ENCODE measurements at regions not wholly inside any gene's neighbourhood (a gene's known extent, or its start where the extent isn't known, plus 50 kb on each side); places are given as distances from the start of the nearest gene placed in this dataset.

DNA sequence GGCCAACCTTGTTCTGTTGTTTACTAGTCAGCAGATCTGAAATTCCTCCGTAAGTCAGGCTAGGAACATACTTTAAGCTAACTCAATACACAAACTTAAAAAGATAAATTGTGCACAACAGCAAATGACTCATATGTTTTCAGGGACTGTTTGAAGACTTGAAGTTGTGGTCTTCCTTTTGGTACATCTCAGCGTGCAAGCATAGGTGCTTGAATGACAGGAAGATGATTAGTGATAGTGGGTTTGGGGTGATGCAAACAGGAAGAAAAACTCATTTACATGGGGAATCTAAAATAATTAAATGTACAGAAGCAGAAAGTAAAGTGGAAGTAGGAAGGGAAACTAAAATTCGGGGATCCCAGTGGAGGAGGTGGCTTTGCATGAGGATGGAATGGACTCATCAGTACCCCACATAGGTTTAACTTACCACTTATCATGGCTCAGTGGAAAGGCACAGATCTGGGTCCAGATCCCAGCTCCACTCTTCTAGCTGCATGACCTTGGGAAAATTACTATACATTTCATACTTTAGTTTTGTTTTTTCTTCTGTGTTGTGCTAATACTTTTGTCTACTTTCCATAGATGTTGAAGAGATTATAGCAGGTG, 122.3 kb downstream of the XCL2 start:
- CTCF ChIA-PET, result interaction anchor here (1.0 to 10.2 kb wide), 3 partner anchors 12 to 79 kb away, joined by 3 to 74 read pairs (median 4); no protein-coding TSS in a partner anchor
- Histone ChIP-seq H3K4me1 (no peaks in the 10 kb centered on the region), H3K9me3 (no peaks in the 10 kb centered on the region), H3K27ac (no peak overlapping the region), H3K4me2 (no peak overlapping the region), H3K4me3 (no peak overlapping the region)
- FAIRE-seq, result no peak
- DNase-seq (ENCODE audit: low read depth in 1 of 2, low spot score in 1 of 2), result no peak
- TF ChIP-seq CEBPB (IDR thresholded peaks at IDR 0.05) (no peak), NFE2L2 (conservative IDR thresholded peaks at IDR 0.05; ENCODE audit: low read length) (no peak), POLR2AphosphoS2 (conservative IDR thresholded peaks at IDR 0.05; ENCODE audit: low read length) (no peak), ZNF302 (CRISPR knock-in tag; IDR thresholded peaks at IDR 0.05) (no peak), EP300 (IDR thresholded peaks at IDR 0.05) (no peak), RCOR1 (IDR thresholded peaks at IDR 0.05; ENCODE audit: low read depth, low read length) (no peak), HOXA7 (CRISPR knock-in tag; IDR thresholded peaks at IDR 0.05) (no peak), MAZ (IDR thresholded peaks at IDR 0.05; ENCODE audit: borderline replicate concordance, low read depth, low read length) (no peak), KDM1A (IDR thresholded peaks at IDR 0.05; ENCODE audit: low read depth) (no peak), HOXB13 (CRISPR knock-in tag; IDR thresholded peaks at IDR 0.05; ENCODE audit: low read depth) (no peak), CHD2 (IDR thresholded peaks at IDR 0.05; ENCODE audit: low read length, partially characterized antibody) (no peak)
- TF ChIP-seq, protein P1, sequence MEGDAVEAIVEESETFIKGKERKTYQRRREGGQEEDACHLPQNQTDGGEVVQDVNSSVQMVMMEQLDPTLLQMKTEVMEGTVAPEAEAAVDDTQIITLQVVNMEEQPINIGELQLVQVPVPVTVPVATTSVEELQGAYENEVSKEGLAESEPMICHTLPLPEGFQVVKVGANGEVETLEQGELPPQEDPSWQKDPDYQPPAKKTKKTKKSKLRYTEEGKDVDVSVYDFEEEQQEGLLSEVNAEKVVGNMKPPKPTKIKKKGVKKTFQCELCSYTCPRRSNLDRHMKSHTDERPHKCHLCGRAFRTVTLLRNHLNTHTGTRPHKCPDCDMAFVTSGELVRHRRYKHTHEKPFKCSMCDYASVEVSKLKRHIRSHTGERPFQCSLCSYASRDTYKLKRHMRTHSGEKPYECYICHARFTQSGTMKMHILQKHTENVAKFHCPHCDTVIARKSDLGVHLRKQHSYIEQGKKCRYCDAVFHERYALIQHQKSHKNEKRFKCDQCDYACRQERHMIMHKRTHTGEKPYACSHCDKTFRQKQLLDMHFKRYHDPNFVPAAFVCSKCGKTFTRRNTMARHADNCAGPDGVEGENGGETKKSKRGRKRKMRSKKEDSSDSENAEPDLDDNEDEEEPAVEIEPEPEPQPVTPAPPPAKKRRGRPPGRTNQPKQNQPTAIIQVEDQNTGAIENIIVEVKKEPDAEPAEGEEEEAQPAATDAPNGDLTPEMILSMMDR (IDR thresholded peaks at IDR 0.05), result no peak
- TF ChIP-seq, protein P2, sequence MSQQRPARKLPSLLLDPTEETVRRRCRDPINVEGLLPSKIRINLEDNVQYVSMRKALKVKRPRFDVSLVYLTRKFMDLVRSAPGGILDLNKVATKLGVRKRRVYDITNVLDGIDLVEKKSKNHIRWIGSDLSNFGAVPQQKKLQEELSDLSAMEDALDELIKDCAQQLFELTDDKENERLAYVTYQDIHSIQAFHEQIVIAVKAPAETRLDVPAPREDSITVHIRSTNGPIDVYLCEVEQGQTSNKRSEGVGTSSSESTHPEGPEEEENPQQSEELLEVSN (IDR thresholded peaks at IDR 0.05; ENCODE audit: borderline replicate concordance, low read depth), result no peak
- TF ChIP-seq, protein P3, sequence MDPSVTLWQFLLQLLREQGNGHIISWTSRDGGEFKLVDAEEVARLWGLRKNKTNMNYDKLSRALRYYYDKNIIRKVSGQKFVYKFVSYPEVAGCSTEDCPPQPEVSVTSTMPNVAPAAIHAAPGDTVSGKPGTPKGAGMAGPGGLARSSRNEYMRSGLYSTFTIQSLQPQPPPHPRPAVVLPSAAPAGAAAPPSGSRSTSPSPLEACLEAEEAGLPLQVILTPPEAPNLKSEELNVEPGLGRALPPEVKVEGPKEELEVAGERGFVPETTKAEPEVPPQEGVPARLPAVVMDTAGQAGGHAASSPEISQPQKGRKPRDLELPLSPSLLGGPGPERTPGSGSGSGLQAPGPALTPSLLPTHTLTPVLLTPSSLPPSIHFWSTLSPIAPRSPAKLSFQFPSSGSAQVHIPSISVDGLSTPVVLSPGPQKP (IDR thresholded peaks at IDR 0.05; ENCODE audit: low read depth, low read length), result no peak
- ATAC-seq, result no peak
- WGBS (ENCODE audit: missing lambda C conversion rate), result 59% methylated on average over 3 of the region's 3 CpGs
- POLR2A ChIA-PET, result no interaction called here

GRCh38 chr1:168420177-168420576, 123.6 kb downstream of the XCL2 start:
- Histone ChIP-seq H3K27ac (no peak overlapping the region), H3K4me3 (no peak overlapping the region), H3K4me2 (no peak overlapping the region), H3K4me1 (no peaks in the 10 kb centered on the region), H3K9me3 (no peaks in the 10 kb centered on the region)
- WGBS (ENCODE audit: missing lambda C conversion rate), result 39% methylated on average over 2 of the region's 2 CpGs
- ChIA-PET CTCF (interaction anchor here (1.5 kb wide), 1 partner anchor 78 kb away, joined by 4 read pairs; no protein-coding TSS in a partner anchor), POLR2A (no interaction called here)
- DNase-seq (ENCODE audit: low read depth in 1 of 2, low spot score in 1 of 2), result no peak
- no peak for FAIRE-seq
- no peak for ATAC-seq
- TF ChIP-seq HOXB5 (CRISPR knock-in tag; IDR thresholded peaks at IDR 0.05), result no peak

- CTCF ChIA-PET, result interaction anchor here (1.5 kb wide), 1 partner anchor 77 kb away, joined by 4 read pairs; no protein-coding TSS in a partner anchor
- FAIRE-seq, result no peak
- ATAC-seq, result no peak
- Histone ChIP-seq H3K4me3 (no peak overlapping the region), H3K27ac (no peak overlapping the region), H3K4me2 (no peak overlapping the region), H3K4me1 (no peaks in the 10 kb centered on the region), H3K9me3 (no peaks in the 10 kb centered on the region)
- WGBS (ENCODE audit: missing lambda C conversion rate), result 53% methylated on average over 4 of the region's 4 CpGs
- POLR2A ChIA-PET, result no interaction called here
- DNase-seq (ENCODE audit: low read depth in 1 of 2, low spot score in 1 of 2), result no peak
- TF ChIP-seq MYC (IDR thresholded peaks at IDR 0.05; ENCODE audit: borderline replicate concordance, low read length) (no peak), JUN (IDR thresholded peaks at IDR 0.05) (no peak), RCOR1 (IDR thresholded peaks at IDR 0.05; ENCODE audit: low read depth, low read length) (no peak), ZFP36 (IDR thresholded peaks at IDR 0.05; ENCODE audit: borderline replicate concordance, partially characterized antibody) (no peak), FOSB (CRISPR knock-in tag; IDR thresholded peaks at IDR 0.05) (no peak), HOXA7 (CRISPR knock-in tag; IDR thresholded peaks at IDR 0.05) (no peak)
These were observed 124.1 kb downstream of the XCL2 start for GRCh38 chr1:168419736-168420135.
